ENCODE measurements at regions not wholly inside any gene's neighbourhood (a gene's known extent, or its start where the extent isn't known, plus 50 kb on each side); places are given as distances from the start of the nearest gene placed in this dataset.

- DNase-seq (ENCODE audit: low spot score) = peak; percentile 38
- H3K27ac ChIP-seq = no peak overlapping the region
- H3K4me3 ChIP-seq = no peak overlapping the region
- TF ChIP-seq CTCF (IDR thresholded peaks at IDR 0.05) = no peak
Measured at GRCh38 chr20:40769677-40770285, 80.7 kb upstream of the MAFB start.

- no peak overlapping the region for H3K4me3 ChIP-seq
- DNase-seq (ENCODE audit: low spot score) = peak; percentile 62
- no peak for TF ChIP-seq CTCF (IDR thresholded peaks at IDR 0.05)
- peak overlapping the region in 1 of 2 donors; percentile 13 for H3K27ac ChIP-seq
Measured at GRCh38 chr20:40770564-40771307, 81.7 kb upstream of the MAFB start.

- H3K27ac ChIP-seq = no peak overlapping the region
- H3K4me3 ChIP-seq = no peak overlapping the region
- no peak for DNase-seq (ENCODE audit: low spot score)
- TF ChIP-seq CTCF (IDR thresholded peaks at IDR 0.05) = no peak
Measured at GRCh38 chr20:40771308-40771610, 82.2 kb upstream of the MAFB start.

GRCh38 chr20:40771848-40772511 lies 82.9 kb upstream of the MAFB start:
- TF ChIP-seq CTCF (IDR thresholded peaks at IDR 0.05) = no peak
- DNase-seq (ENCODE audit: low spot score) = no peak
- Histone ChIP-seq H3K4me3 (no peak overlapping the region), H3K27ac (no peak overlapping the region)

GRCh38 chr20:40773376-40773775 lies 84.3 kb upstream of the MAFB start:
- TF ChIP-seq CTCF (IDR thresholded peaks at IDR 0.05) = no peak
- DNase-seq (ENCODE audit: low spot score) = no peak
- Histone ChIP-seq H3K27ac (no peak overlapping the region), H3K4me3 (no peak overlapping the region)

GRCh38 chr20:40774252-40774651 lies 85.2 kb upstream of the MAFB start:
- Histone ChIP-seq H3K4me3 (no peak overlapping the region), H3K27ac (no peak overlapping the region)
- no peak for DNase-seq (ENCODE audit: low spot score)
- TF ChIP-seq CTCF (IDR thresholded peaks at IDR 0.05) = no peak
